HepG2 (cell line): ENCODE measurements at regions not wholly inside any gene's neighbourhood (a gene's known extent, or its start where the extent isn't known, plus 50 kb on each side); places are given as distances from the start of the nearest gene placed in this dataset.

Source experiments
- ATAC-seq: fragments of 200-7000 bp; cut with Tn5 transposase; 3 replicates; pipeline ENCODE4 v1.9.1; 2020; ENCODE audit warnings: mild to moderate bottlenecking, moderate library complexity
- BruUV-seq: library from RNA; stranded (reverse); fragments of 400-500 nt; replicated peaks from 2 replicates; lab custom pipeline; 2021; lab: Mats Ljungman, UMichigan
- CTCF ChIA-PET: fragments of 300-600 bp; formaldehyde crosslinking; extraction: SDS; loops from one replicate; lab custom pipeline; 2021; ENCODE audit warnings: low total read pairs, inconsistent platforms, low intra/inter-chr PET ratio; lab: Yijun Ruan, JAX
- POLR2A ChIA-PET: fragments of 350-600 bp; sonication (Branson Sonifier 250); formaldehyde crosslinking; loops from one replicate; lab custom pipeline; 2020; ENCODE audit warnings: antibody characterized with exemption, inconsistent platforms; lab: Yijun Ruan, JAX
- DNase-seq: peaks from one replicate; pipeline ENCODE4 v3.0.0-alpha.2; 2015; ENCODE audit warnings: low spot score
- FAIRE-seq: peaks from 3 replicates; lab custom pipeline; 2011; peaks lifted over from hg19 to GRCh38; lab: Jason Lieb, UNC
- H2AFZ ChIP-seq: one replicate; pipeline ENCODE4 v1.6.1; 2011; ENCODE audit warnings: low read length, inconsistent platforms
- H3K27ac ChIP-seq: fragments of 300-600 bp; 3 replicates; pipeline ENCODE4 v1.8.0; 2011; ENCODE audit warnings: mixed run types, mild to moderate bottlenecking, mixed read lengths, low read length, inconsistent platforms; ENCODE audit not compliant: insufficient read depth; ENCODE audit errors: extremely low read length
- H3K27me3 ChIP-seq, 2 experiments: fragments of 200-600 bp in 1 of 2; 2 replicates in 1 of 2; 3 replicates in 1 of 2; pipeline versions ENCODE4 v1.6.0 to v1.8.0; 2011; ENCODE audit warnings: low read length in 2 of 2, mild to moderate bottlenecking in 2 of 2, moderate library complexity in 2 of 2, inconsistent platforms in 1 of 2; ENCODE audit not compliant: insufficient read depth in 2 of 2, control insufficient read depth in 1 of 2
- H3K36me3 ChIP-seq, 2 experiments: fragments of 200-600 bp in 1 of 2; replicated peaks in 1 of 2; 2 replicates in 1 of 2; 3 replicates in 1 of 2; pipeline versions ENCODE4 v1.5.1 to v1.8.0; 2011; ENCODE audit warnings: low read length in 2 of 2, inconsistent platforms in 1 of 2; ENCODE audit not compliant: insufficient read depth in 2 of 2, control insufficient read depth in 1 of 2
- H3K4me1 ChIP-seq: 2 replicates; pipeline ENCODE4 v1.5.1; 2012; ENCODE audit warnings: low read length, inconsistent platforms; ENCODE audit not compliant: insufficient read depth
- H3K4me2 ChIP-seq: 2 replicates; pipeline ENCODE4 v1.6.0; 2011; ENCODE audit warnings: low read depth, low read length, inconsistent platforms
- H3K4me3 ChIP-seq, 3 experiments: fragments of 200-600 bp in 1 of 3; sonication (generic), shearing (Covaris generic) in 1 of 3; replicated peaks in 1 of 3; 2 replicates each; pipeline ENCODE4 v1.5.1; 2011 to 2016; ENCODE audit warnings: low read length in 3 of 3, inconsistent platforms in 2 of 3, low read depth in 2 of 3, mild to moderate bottlenecking in 2 of 3, control low read depth in 1 of 3, mixed read lengths in 1 of 3; ENCODE audit not compliant: insufficient read depth in 1 of 3
- H3K79me2 ChIP-seq: one replicate; pipeline ENCODE4 v1.6.1; 2011; ENCODE audit warnings: low read length, inconsistent platforms; ENCODE audit not compliant: insufficient read depth
- H3K9ac ChIP-seq: 2 replicates; pipeline ENCODE4 v1.6.0; 2011; ENCODE audit warnings: mild to moderate bottlenecking, low read depth, low read length, inconsistent platforms; ENCODE audit not compliant: insufficient read depth
- H3K9me3 ChIP-seq: 2 replicates; pipeline ENCODE4 v1.5.1; 2012; ENCODE audit warnings: mild to moderate bottlenecking, low read length
- H4K20me1 ChIP-seq: 2 replicates; pipeline ENCODE4 v1.6.0; 2011; ENCODE audit warnings: inconsistent platforms, mild to moderate bottlenecking, low read length, moderate library complexity; ENCODE audit not compliant: insufficient read depth
- CREM ChIP-seq, 2 experiments: sonication (generic) in 1 of 2; formaldehyde crosslinking in 1 of 2; IDR thresholded peaks; 2 replicates each; pipeline versions ENCODE4 v1.4.0 to v1.6.1; 2016 to 2020; ENCODE audit warnings: antibody characterized with exemption in 1 of 2, mild to moderate bottlenecking in 1 of 2, missing genetic modification reagents in 1 of 2
- ETV6 ChIP-seq: sonication (generic); formaldehyde crosslinking; conservative IDR thresholded peaks from 2 replicates; pipeline ENCODE4 v1.4.0; 2020; ENCODE audit warnings: missing genetic modification reagents
- FOXP4 ChIP-seq: sonication (generic); formaldehyde crosslinking; IDR thresholded peaks from 2 replicates; pipeline ENCODE4 v1.4.0; 2020; ENCODE audit warnings: missing genetic modification reagents
- ZNF451 ChIP-seq: sonication (generic); formaldehyde crosslinking; IDR thresholded peaks from 2 replicates; pipeline ENCODE4 v1.5.0; 2020; ENCODE audit warnings: mild to moderate bottlenecking, missing genetic modification reagents
- ZNF597 ChIP-seq: sonication (generic); formaldehyde crosslinking; IDR thresholded peaks from 2 replicates; pipeline ENCODE4 v1.5.0; 2020; ENCODE audit warnings: missing genetic modification reagents
- ZNF605 ChIP-seq: sonication (generic); formaldehyde crosslinking; IDR thresholded peaks from 2 replicates; pipeline ENCODE4 v1.8.0; 2022; ENCODE audit warnings: mild to moderate bottlenecking, missing genetic modification reagents
- ZNF772 ChIP-seq: sonication (generic); formaldehyde crosslinking; IDR thresholded peaks from 2 replicates; pipeline ENCODE4 v1.5.0; 2020; ENCODE audit warnings: mild to moderate bottlenecking, missing genetic modification reagents
- WGBS: methylation state at CpG from one replicate; pipeline ENCODE4 v1.1.6; 2017; ENCODE audit warnings: low lambda C conversion rate; 5-methylcytosine and 5-hydroxymethylcytosine counted together
- in situ Hi-C: cut with HindIII; loops from 2 replicates; pipeline ENCODE4 v1.10.0; 2017; ENCODE audit warnings: low pct_unique_long_range_greater_than_20kb; ENCODE audit not compliant: extremely low pct_ligation_motif_present
- intact Hi-C: fragments of 100-400 bp; cut with micrococcal nuclease; formaldehyde crosslinking; loops from one replicate; pipeline ENCODE4 v1.10.0; 2022; ENCODE audit not compliant: unreplicated experiment

- no peak overlapping the region for H3K4me2 ChIP-seq
- no peaks in the 10 kb centered on the region for H3K79me2 ChIP-seq
- no peak for ATAC-seq
- no peak for DNase-seq
- H3K36me3 ChIP-seq: no peaks in the 10 kb centered on the region
- H2AFZ ChIP-seq: no peak overlapping the region
- no peak overlapping the region for H3K27ac ChIP-seq
- H3K4me3 ChIP-seq: no peak overlapping the region
- no peaks in the 10 kb centered on the region for H4K20me1 ChIP-seq
- H3K9ac ChIP-seq: no peak overlapping the region
- no peaks in the 10 kb centered on the region for H3K9me3 ChIP-seq
- in situ Hi-C loops (loop anchor here (5.0 to 10.0 kb wide), 2 partner anchors 666 to 699 kb away; no protein-coding TSS in a partner anchor), intact Hi-C loops (loop anchor here (1.0 to 5.0 kb wide), 7 partner anchors 59 to 901 kb away; no protein-coding TSS in a partner anchor)
- BruUV-seq: no TSS peak
- no peak for FAIRE-seq
- 37% methylated on average over 2 of the region's 2 CpGs for WGBS
- CTCF ChIA-PET: interaction anchor here (0.6 to 3.1 kb wide), 7 partner anchors 116 to 720 kb away, joined by 3 to 65 read pairs (median 18); no protein-coding TSS in a partner anchor
- POLR2A ChIA-PET: no interaction called here
- TF ChIP-seq ZNF597 (CRISPR knock-in tag) (no peak), CREM (IDR thresholded peaks at IDR 0.05) (no peak), CREM (CRISPR knock-in tag; IDR thresholded peaks at IDR 0.05) (no peak), FOXP4 (CRISPR knock-in tag) (no peak), ZNF451 (CRISPR knock-in tag) (no peak), ZNF605 (CRISPR knock-in tag) (no peak), ETV6 (CRISPR knock-in tag) (no peak), ZNF772 (CRISPR knock-in tag) (no peak)
- no peaks in the 10 kb centered on the region for H3K4me1 ChIP-seq
- peaks cover 2 to 10% of the 10 kb centered on the region in 2 experiments; a peak in 2 of 5 replicates for H3K27me3 ChIP-seq
Measured at GRCh38 chr6:134823710-134824034, 126.2 kb downstream of the ALDH8A1 start.
